ENCODE measurements at regions not wholly inside any gene's neighbourhood (a gene's known extent, or its start where the extent isn't known, plus 50 kb on each side); places are given as distances from the start of the nearest gene placed in this dataset.

DNA sequence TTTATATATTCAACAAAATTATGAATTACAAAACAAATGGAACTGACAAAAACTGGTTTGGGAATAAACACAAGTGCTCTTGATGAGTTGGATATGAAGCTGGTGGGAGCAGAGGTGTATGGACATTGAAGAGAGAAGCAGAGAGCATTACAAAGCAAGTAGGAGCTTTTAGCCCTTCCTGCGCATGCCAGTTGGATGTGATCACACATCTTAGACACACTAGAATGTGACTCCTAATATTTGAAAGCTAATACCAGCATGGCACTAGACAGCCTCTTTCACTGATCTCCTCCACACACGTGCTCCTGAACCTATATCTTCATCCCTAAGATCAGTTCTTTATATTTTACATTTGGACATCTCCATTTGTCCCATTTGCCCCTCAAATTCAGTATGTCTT lies 298.1 kb downstream of the MTX2 start:
- DNase-seq (ENCODE audit: low spot score): no peak
- H3K79me2 ChIP-seq (ENCODE audit: insufficient read depth, low read depth, low read length): no peaks in the 10 kb centered on the region
- H2AFZ ChIP-seq (ENCODE audit: low read length): no peak overlapping the region
- ChIA-PET POLR2A (interaction anchor here (0.7 to 0.9 kb wide), 2 partner anchors 146 to 557 kb away, joined by 3 to 4 read pairs; no protein-coding TSS in a partner anchor), CTCF (ENCODE audit: unreplicated experiment) (no interaction called here)
- no peak overlapping the region for H3K4me3 ChIP-seq (ENCODE audit: low read depth, low read length, poor library complexity, severe bottlenecking)
- H3K36me3 ChIP-seq (ENCODE audit: insufficient read depth, low read length): no peaks in the 10 kb centered on the region
- TF ChIP-seq, protein P1, sequence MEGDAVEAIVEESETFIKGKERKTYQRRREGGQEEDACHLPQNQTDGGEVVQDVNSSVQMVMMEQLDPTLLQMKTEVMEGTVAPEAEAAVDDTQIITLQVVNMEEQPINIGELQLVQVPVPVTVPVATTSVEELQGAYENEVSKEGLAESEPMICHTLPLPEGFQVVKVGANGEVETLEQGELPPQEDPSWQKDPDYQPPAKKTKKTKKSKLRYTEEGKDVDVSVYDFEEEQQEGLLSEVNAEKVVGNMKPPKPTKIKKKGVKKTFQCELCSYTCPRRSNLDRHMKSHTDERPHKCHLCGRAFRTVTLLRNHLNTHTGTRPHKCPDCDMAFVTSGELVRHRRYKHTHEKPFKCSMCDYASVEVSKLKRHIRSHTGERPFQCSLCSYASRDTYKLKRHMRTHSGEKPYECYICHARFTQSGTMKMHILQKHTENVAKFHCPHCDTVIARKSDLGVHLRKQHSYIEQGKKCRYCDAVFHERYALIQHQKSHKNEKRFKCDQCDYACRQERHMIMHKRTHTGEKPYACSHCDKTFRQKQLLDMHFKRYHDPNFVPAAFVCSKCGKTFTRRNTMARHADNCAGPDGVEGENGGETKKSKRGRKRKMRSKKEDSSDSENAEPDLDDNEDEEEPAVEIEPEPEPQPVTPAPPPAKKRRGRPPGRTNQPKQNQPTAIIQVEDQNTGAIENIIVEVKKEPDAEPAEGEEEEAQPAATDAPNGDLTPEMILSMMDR (conservative IDR thresholded peaks at IDR 0.05; ENCODE audit: low read length): no peak
- no peak for TF ChIP-seq EZH2phosphoT487 (IDR thresholded peaks at IDR 0.05; ENCODE audit: borderline replicate concordance, low read depth, low read length)
- BruUV-seq (replicated peaks): no TSS peak
- H3K9me3 ChIP-seq (ENCODE audit: low read length): no peaks in the 10 kb centered on the region
- no peaks in the 10 kb centered on the region for H4K20me1 ChIP-seq (ENCODE audit: insufficient read depth, low read length)
- intact Hi-C loops (cut with micrococcal nuclease; ENCODE audit: unreplicated experiment): no loop called here
- no peaks in the 10 kb centered on the region for H3K4me1 ChIP-seq (ENCODE audit: insufficient read depth, low read length, poor library complexity, severe bottlenecking)
- no peak overlapping the region for H3K4me2 ChIP-seq (ENCODE audit: low read length)
- H3K9me2 ChIP-seq (ENCODE audit: insufficient read depth, low read length): no peaks in the 10 kb centered on the region
- H3K27ac ChIP-seq (ENCODE audit: low read depth, low read length, poor library complexity, severe bottlenecking): no peak overlapping the region

DNA sequence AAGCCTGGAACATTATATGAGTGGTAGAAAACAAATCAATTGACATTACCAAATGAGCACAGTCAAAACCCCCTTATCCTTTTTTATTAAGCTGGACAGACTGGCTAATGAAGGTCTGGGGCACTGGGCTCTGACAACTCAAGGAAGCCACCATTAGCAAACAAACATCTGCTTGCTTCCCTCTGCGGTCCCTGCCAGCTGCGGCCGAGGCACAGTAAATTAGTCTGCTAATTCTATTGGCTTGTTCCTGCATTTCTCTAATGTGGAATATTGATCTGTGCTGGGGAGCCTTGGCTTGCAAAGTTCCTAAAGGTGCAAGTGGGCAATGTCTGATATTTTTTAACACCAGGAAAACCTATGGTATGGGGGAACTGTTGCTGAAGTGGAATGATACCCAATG lies 300.3 kb downstream of the MTX2 start:
- Histone ChIP-seq H3K79me2 (ENCODE audit: insufficient read depth, low read depth, low read length) (no peaks in the 10 kb centered on the region), H3K9me2 (ENCODE audit: insufficient read depth, low read length) (no peaks in the 10 kb centered on the region), H3K4me3 (ENCODE audit: low read depth, low read length, poor library complexity, severe bottlenecking) (no peak overlapping the region), H3K4me2 (ENCODE audit: low read length) (no peak overlapping the region), H2AFZ (ENCODE audit: low read length) (no peak overlapping the region), H4K20me1 (ENCODE audit: insufficient read depth, low read length) (no peaks in the 10 kb centered on the region), H3K9me3 (ENCODE audit: low read length) (no peaks in the 10 kb centered on the region), H3K36me3 (ENCODE audit: insufficient read depth, low read length) (no peaks in the 10 kb centered on the region), H3K27ac (ENCODE audit: low read depth, low read length, poor library complexity, severe bottlenecking) (no peak overlapping the region), H3K4me1 (ENCODE audit: insufficient read depth, low read length, poor library complexity, severe bottlenecking) (no peaks in the 10 kb centered on the region)
- BruUV-seq (replicated peaks): no TSS peak
- DNase-seq (ENCODE audit: low spot score): no peak
- TF ChIP-seq, protein P1 (conservative IDR thresholded peaks at IDR 0.05; ENCODE audit: low read length): no peak
- no peak for TF ChIP-seq EZH2phosphoT487 (IDR thresholded peaks at IDR 0.05; ENCODE audit: borderline replicate concordance, low read depth, low read length)
- intact Hi-C loops (cut with micrococcal nuclease; ENCODE audit: unreplicated experiment): no loop called here
- POLR2A ChIA-PET: no interaction called here
- CTCF ChIA-PET (ENCODE audit: unreplicated experiment): no interaction called here

DNA sequence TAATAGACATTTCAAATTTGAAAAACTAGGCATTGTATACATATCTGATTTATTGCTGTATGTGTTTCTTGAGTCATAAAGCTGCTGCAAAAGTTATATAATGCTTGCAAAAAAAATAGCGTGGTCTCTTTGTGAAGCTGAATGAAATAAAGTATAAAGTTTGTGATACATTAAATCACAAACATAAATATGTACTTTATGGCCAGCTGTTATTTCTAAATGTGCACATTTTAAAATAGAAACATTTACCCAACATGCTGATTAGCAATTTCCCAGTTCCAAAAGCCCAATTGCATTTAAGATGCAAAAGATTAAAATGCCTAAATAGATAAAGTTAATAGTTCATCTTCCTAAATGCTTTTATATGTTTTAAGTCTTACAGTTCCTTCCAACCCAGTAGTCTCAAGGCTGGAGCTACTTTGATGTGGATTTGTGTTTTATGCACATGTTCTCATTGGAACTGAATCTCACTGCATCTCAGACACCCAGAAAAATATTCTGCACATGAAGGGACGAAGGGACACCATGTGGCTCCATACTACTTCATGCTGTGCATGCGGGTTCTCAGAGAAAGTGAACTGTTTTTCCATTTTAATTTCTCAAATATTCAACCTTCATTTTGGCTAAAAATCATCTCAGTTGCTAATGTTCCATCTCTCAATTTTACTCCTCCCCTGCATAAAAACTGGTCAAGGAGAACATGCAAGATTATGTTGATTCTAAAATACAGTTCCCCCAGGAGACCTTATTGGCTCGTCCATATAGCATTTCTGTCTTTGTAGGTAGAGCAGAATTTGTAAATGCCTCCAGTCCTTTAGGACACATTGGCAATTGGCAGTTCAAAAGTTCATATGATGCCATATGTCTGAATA lies 304.6 kb downstream of the MTX2 start:
- BruUV-seq (replicated peaks): no TSS peak
- no peaks in the 10 kb centered on the region for H3K79me2 ChIP-seq (ENCODE audit: insufficient read depth, low read depth, low read length)
- no peaks in the 10 kb centered on the region for H4K20me1 ChIP-seq (ENCODE audit: insufficient read depth, low read length)
- no peaks in the 10 kb centered on the region for H3K9me2 ChIP-seq (ENCODE audit: insufficient read depth, low read length)
- no peaks in the 10 kb centered on the region for H3K9me3 ChIP-seq (ENCODE audit: low read length)
- no peak overlapping the region for H2AFZ ChIP-seq (ENCODE audit: low read length)
- intact Hi-C loops (cut with micrococcal nuclease; ENCODE audit: unreplicated experiment): no loop called here
- TF ChIP-seq, protein P1 (conservative IDR thresholded peaks at IDR 0.05; ENCODE audit: low read length): no peak
- TF ChIP-seq EZH2phosphoT487 (IDR thresholded peaks at IDR 0.05; ENCODE audit: borderline replicate concordance, low read depth, low read length): no peak
- H3K4me1 ChIP-seq (ENCODE audit: insufficient read depth, low read length, poor library complexity, severe bottlenecking): no peaks in the 10 kb centered on the region
- no peak overlapping the region for H3K27ac ChIP-seq (ENCODE audit: low read depth, low read length, poor library complexity, severe bottlenecking)
- POLR2A ChIA-PET: interaction anchor here (0.5 to 1.3 kb wide), 3 partner anchors 9 to 430 kb away, joined by 3 to 5 read pairs (median 3); no protein-coding TSS in a partner anchor
- H3K4me3 ChIP-seq (ENCODE audit: low read depth, low read length, poor library complexity, severe bottlenecking): no peak overlapping the region
- H3K36me3 ChIP-seq (ENCODE audit: insufficient read depth, low read length): no peaks in the 10 kb centered on the region
- no peak for DNase-seq (ENCODE audit: low spot score)
- CTCF ChIA-PET (ENCODE audit: unreplicated experiment): no interaction called here
- no peak overlapping the region for H3K4me2 ChIP-seq (ENCODE audit: low read length)
